Peyer's patch (tissue), 4 donors: ENCODE measurements at regions not wholly inside any gene's neighbourhood (a gene's known extent, or its start where the extent isn't known, plus 50 kb on each side); places are given as distances from the start of the nearest gene placed in this dataset.
"Not testable (repeated sequence)": the region's sequence is repeated elsewhere in the genome, so short reads cannot be mapped to it uniquely, and the experiment has no call there.

Experiments
- DNase-seq, 3 donors: peaks; one replicate each; pipeline ENCODE4 v3.0.0-alpha.2; 2017 to 2019
- H3K27ac ChIP-seq, 4 donors: fragments of 200-600 bp; sonication (generic); one replicate each; pipeline ENCODE4 v1.5.1; 2016 to 2019
- H3K27me3 ChIP-seq, 2 donors: fragments of 200-600 bp; sonication (generic); one replicate each; pipeline ENCODE4 v1.5.1; 2019
- H3K36me3 ChIP-seq, 3 donors: fragments of 200-600 bp; sonication (generic); one replicate each; pipeline ENCODE4 v1.5.1; 2016 to 2019
- H3K4me1 ChIP-seq, 4 donors: fragments of 200-600 bp; sonication (generic); one replicate each; pipeline ENCODE4 v1.5.1; 2016 to 2019
- H3K4me3 ChIP-seq, 4 donors: fragments of 200-600 bp; sonication (generic); 1 replicate in 3 of 4; 2 replicates in 1 of 4; pipeline ENCODE4 v1.5.1; 2016 to 2019; ENCODE audit warnings: mild to moderate bottlenecking in 1 of 4
- H3K9me3 ChIP-seq, 4 donors: fragments of 200-600 bp; sonication (generic); one replicate each; pipeline ENCODE4 v1.5.1; 2016 to 2019; ENCODE audit warnings: mild to moderate bottlenecking in 1 of 4

GRCh38 chr10:47599657-47600056 lies 76.2 kb upstream of the AGAP9 start:
- not testable (repeated sequence) for H3K9me3 ChIP-seq, DNase-seq, H3K27me3 ChIP-seq, H3K27ac ChIP-seq, H3K4me3 ChIP-seq, H3K4me1 ChIP-seq, H3K36me3 ChIP-seq

- H3K4me3 ChIP-seq, H3K27me3 ChIP-seq, H3K36me3 ChIP-seq, H3K27ac ChIP-seq, DNase-seq, H3K9me3 ChIP-seq, H3K4me1 ChIP-seq: not testable (repeated sequence)
These were observed 70.4 kb upstream of the AGAP9 start for GRCh38 chr10:47593805-47594204.

GRCh38 chr10:47593129-47593528 lies 69.7 kb upstream of the AGAP9 start:
- H3K4me3 ChIP-seq, H3K36me3 ChIP-seq, DNase-seq, H3K27me3 ChIP-seq, H3K4me1 ChIP-seq, H3K27ac ChIP-seq, H3K9me3 ChIP-seq: not testable (repeated sequence)

GRCh38 chr10:47590956-47591355 lies 67.5 kb upstream of the AGAP9 start:
- not testable (repeated sequence) for H3K27me3 ChIP-seq, H3K4me1 ChIP-seq, H3K9me3 ChIP-seq, H3K36me3 ChIP-seq, H3K4me3 ChIP-seq, H3K27ac ChIP-seq, DNase-seq

- H3K4me1 ChIP-seq, H3K36me3 ChIP-seq, H3K9me3 ChIP-seq, DNase-seq, H3K27me3 ChIP-seq, H3K4me3 ChIP-seq, H3K27ac ChIP-seq: not testable (repeated sequence)
These were observed 67.1 kb upstream of the AGAP9 start for GRCh38 chr10:47590534-47590933.

GRCh38 chr10:47582051-47582450 lies 58.6 kb upstream of the AGAP9 start:
- not testable (repeated sequence) for H3K27ac ChIP-seq, H3K4me1 ChIP-seq, H3K9me3 ChIP-seq

GRCh38 chr10:47580063-47580462 lies 56.6 kb upstream of the AGAP9 start:
- not testable (repeated sequence) for H3K36me3 ChIP-seq, H3K27ac ChIP-seq, DNase-seq, H3K4me3 ChIP-seq, H3K4me1 ChIP-seq, H3K9me3 ChIP-seq, H3K27me3 ChIP-seq

More at GRCh38 chr10:47582051-47582450, 58.6 kb upstream of the AGAP9 start:
- DNase-seq, H3K27me3 ChIP-seq, H3K36me3 ChIP-seq, H3K4me3 ChIP-seq: not testable (repeated sequence)

GRCh38 chr10:47578547-47578946 lies 55.1 kb upstream of the AGAP9 start:
- H3K9me3 ChIP-seq, H3K36me3 ChIP-seq, H3K4me3 ChIP-seq, H3K4me1 ChIP-seq, H3K27me3 ChIP-seq, DNase-seq, H3K27ac ChIP-seq: not testable (repeated sequence)
